IMR-90 (cell line): ENCODE measurements at regions not wholly inside any gene's neighbourhood (a gene's known extent, or its start where the extent isn't known, plus 50 kb on each side); places are given as distances from the start of the nearest gene placed in this dataset.

Experiments
- ATAC-seq: fragments of 200-7000 bp; cut with Tn5 transposase; 2 replicates; pipeline ENCODE4 v1.9.1; 2020; ENCODE audit warnings: low read depth, mild to moderate bottlenecking, moderate library complexity
- BruUV-seq: library from RNA; stranded (reverse); fragments of 400-500 nt; replicated peaks from 2 replicates; lab custom pipeline; 2021; lab: Mats Ljungman, UMichigan
- CTCF ChIA-PET: fragments of 300-600 bp; formaldehyde crosslinking; extraction: SDS; loops from one replicate; lab custom pipeline; 2021; ENCODE audit warnings: antibody characterized with exemption; lab: Yijun Ruan, JAX
- POLR2A ChIA-PET: fragments of 300-600 bp; sonication (Branson Sonifier 250); formaldehyde crosslinking; loops from one replicate; lab custom pipeline; 2022; ENCODE audit warnings: antibody characterized with exemption; ENCODE audit not compliant: unreplicated experiment; lab: Charles Lee
- DNase-seq: peaks from one replicate; pipeline ENCODE4 v3.0.0; 2013
- H2AFZ ChIP-seq: replicated peaks from 2 replicates; pipeline ENCODE3; 2013; ENCODE audit warnings: low read length, mild to moderate bottlenecking; ENCODE audit not compliant: poor library complexity
- H2AK5ac ChIP-seq: 2 replicates; pipeline ENCODE4 v1.6.1; 2013; ENCODE audit warnings: low read depth, low read length, inconsistent platforms
- H2AK9ac ChIP-seq: replicated peaks from 2 replicates; pipeline ENCODE3; 2013; ENCODE audit warnings: mild to moderate bottlenecking, low read depth, low read length, moderate library complexity; ENCODE audit not compliant: poor library complexity
- H2BK120ac ChIP-seq: 2 replicates; pipeline ENCODE4 v1.6.1; 2013; ENCODE audit warnings: low read depth, low read length, inconsistent platforms
- H2BK15ac ChIP-seq: 3 replicates; pipeline ENCODE4 v1.6.1; 2013; ENCODE audit warnings: low read depth, low read length, inconsistent platforms
- H2BK20ac ChIP-seq: 2 replicates; pipeline ENCODE4 v1.6.1; 2013; ENCODE audit warnings: low read depth, mild to moderate bottlenecking, inconsistent platforms, low read length, moderate library complexity
- H2BK5ac ChIP-seq: 2 replicates; pipeline ENCODE4 v1.6.1; 2013; ENCODE audit warnings: mild to moderate bottlenecking, low read depth, low read length, inconsistent platforms; ENCODE audit not compliant: poor library complexity, severe bottlenecking
- H3K14ac ChIP-seq: replicated peaks from 2 replicates; pipeline ENCODE4 v1.6.1; 2013; ENCODE audit warnings: low read depth, low read length, inconsistent platforms
- H3K18ac ChIP-seq: 2 replicates; pipeline ENCODE4 v1.6.1; 2013; ENCODE audit warnings: low read depth, low read length, control low read depth
- H3K23ac ChIP-seq: 2 replicates; pipeline ENCODE4 v1.6.1; 2013; ENCODE audit warnings: low read depth, low read length, inconsistent platforms
- H3K27ac ChIP-seq: 2 replicates; pipeline ENCODE4 v1.5.1; 2013; ENCODE audit warnings: mild to moderate bottlenecking, control low read depth, low read length; ENCODE audit not compliant: insufficient read depth
- H3K27me3 ChIP-seq: 2 replicates; pipeline ENCODE4 v1.6.1; 2013; ENCODE audit warnings: low read length; ENCODE audit not compliant: control insufficient read depth, insufficient read depth
- H3K36me3 ChIP-seq: 2 replicates; pipeline ENCODE4 v1.6.1; 2013; ENCODE audit warnings: low read length, mixed read lengths; ENCODE audit not compliant: control insufficient read depth, insufficient read depth
- H3K4ac ChIP-seq: 2 replicates; pipeline ENCODE4 v1.6.1; 2013; ENCODE audit warnings: low read depth, low read length, inconsistent platforms
- H3K4me1 ChIP-seq: 2 replicates; pipeline ENCODE4 v1.6.1; 2013; ENCODE audit warnings: low read length, mixed read lengths; ENCODE audit not compliant: control insufficient read depth, insufficient read depth
- H3K4me2 ChIP-seq: 2 replicates; pipeline ENCODE4 v1.6.1; 2013; ENCODE audit warnings: low read depth, mild to moderate bottlenecking, control low read depth, low read length, moderate library complexity
- H3K4me3 ChIP-seq: 2 replicates; pipeline ENCODE4 v1.5.1; 2013; ENCODE audit warnings: low read depth, mild to moderate bottlenecking, control low read depth, low read length, moderate library complexity; ENCODE audit not compliant: insufficient read depth
- H3K56ac ChIP-seq: 2 replicates; pipeline ENCODE4 v1.6.1; 2013; ENCODE audit warnings: low read length, inconsistent platforms; ENCODE audit not compliant: insufficient read depth; ENCODE audit errors: extremely low read depth
- H3K79me1 ChIP-seq, 2 experiments: 2 replicates each; pipeline ENCODE4 v1.6.1; 2013; ENCODE audit warnings: low read length in 2 of 2, inconsistent platforms in 1 of 2, low read depth in 1 of 2
- H3K9ac ChIP-seq: 2 replicates; pipeline ENCODE4 v1.6.1; 2013; ENCODE audit warnings: low read depth, low read length, control low read depth
- H3K9me1 ChIP-seq: 2 replicates; pipeline ENCODE4 v1.6.1; 2013; ENCODE audit warnings: low read length, inconsistent platforms; ENCODE audit not compliant: insufficient read depth
- H3K9me3 ChIP-seq: 2 replicates; pipeline ENCODE4 v1.6.1; 2013; ENCODE audit warnings: low read length; ENCODE audit not compliant: control insufficient read depth, insufficient read depth
- H4K20me1 ChIP-seq: 2 replicates; pipeline ENCODE4 v1.6.1; 2013; ENCODE audit warnings: low read length, inconsistent platforms; ENCODE audit not compliant: insufficient read depth
- H4K5ac ChIP-seq: 2 replicates; pipeline ENCODE4 v1.6.1; 2013; ENCODE audit warnings: mild to moderate bottlenecking, low read depth, low read length, control low read depth
- H4K8ac ChIP-seq, 2 experiments: 2 replicates each; pipeline ENCODE4 v1.6.1; 2013; ENCODE audit warnings: low read depth in 2 of 2, low read length in 2 of 2, control low read depth in 1 of 2, inconsistent platforms in 1 of 2
- H4K91ac ChIP-seq: 2 replicates; pipeline ENCODE4 v1.6.1; 2013; ENCODE audit warnings: low read depth, low read length, inconsistent platforms; ENCODE audit not compliant: insufficient read depth
- FOS ChIP-seq: fragments of 150-350 bp; IDR thresholded peaks from 2 replicates; pipeline ENCODE4 v1.6.1; 2016; ENCODE audit warnings: low read depth, low read length
- MAFK ChIP-seq: IDR thresholded peaks from 2 replicates; pipeline ENCODE4 v1.6.1; 2012; ENCODE audit warnings: low read depth, low read length, improper control_type of control experiment
- MAZ ChIP-seq: IDR thresholded peaks from 2 replicates; pipeline ENCODE4 v1.6.1; 2012; ENCODE audit warnings: low read depth, mild to moderate bottlenecking, low read length, improper control_type of control experiment, moderate library complexity, borderline replicate concordance
- MXI1 ChIP-seq: IDR thresholded peaks from 2 replicates; pipeline ENCODE4 v1.6.1; 2012; ENCODE audit warnings: low read depth, mild to moderate bottlenecking, low read length, moderate library complexity, borderline replicate concordance
- POLR2A ChIP-seq: IDR thresholded peaks from 2 replicates; pipeline ENCODE4 v1.6.1; 2012; ENCODE audit warnings: mild to moderate bottlenecking, low read depth, low read length
- RAD21 ChIP-seq: IDR thresholded peaks from 2 replicates; pipeline ENCODE4 v1.6.1; 2012; ENCODE audit warnings: low read length, improper control_type of control experiment
- RCOR1 ChIP-seq: IDR thresholded peaks from 2 replicates; pipeline ENCODE4 v1.6.1; 2012; ENCODE audit warnings: mild to moderate bottlenecking, low read length, improper control_type of control experiment; ENCODE audit not compliant: insufficient replicate concordance
- RFX5 ChIP-seq: IDR thresholded peaks from 2 replicates; pipeline ENCODE4 v1.8.0; 2012; ENCODE audit warnings: low read depth, mild to moderate bottlenecking, low read length, moderate library complexity
- SMC3 ChIP-seq: fragments of 150-350 bp; IDR thresholded peaks from 2 replicates; pipeline ENCODE4 v1.6.1; 2016; ENCODE audit warnings: low read depth, mild to moderate bottlenecking, antibody characterized with exemption, low read length, moderate library complexity
- WGBS, 2 experiments: methylation state at CpG; one replicate each; pipeline versions ENCODE4 v1.1.5 to v1.1.7; 2013; ENCODE audit warnings: missing lambda C conversion rate in 2 of 2; ENCODE audit not compliant: insufficient read length in 1 of 2; ENCODE audit errors: extremely low coverage in 2 of 2; 5-methylcytosine and 5-hydroxymethylcytosine counted together
- dilution Hi-C: fragments of 300-500 bp; cut with HindIII; formaldehyde crosslinking; loops from one replicate; pipeline ENCODE4 v1.14.3; 2018; ENCODE audit warnings: low sequenced_read_pairs; ENCODE audit not compliant: unreplicated experiment
- in situ Hi-C: fragments of 300-500 bp; cut with MboI; formaldehyde crosslinking; loops from 3 replicates; pipeline ENCODE4 v1.14.3; 2019; ENCODE audit warnings: low sequenced_read_pairs, inconsistent platforms, mixed read lengths
- intact Hi-C: fragments of 100-400 bp; cut with micrococcal nuclease; formaldehyde crosslinking; loops from 2 replicates; pipeline ENCODE4 v1.10.0; 2022
- TF ChIP-seq, protein P1 (sequence below): fragments of 150-350 bp; IDR thresholded peaks from 2 replicates; pipeline ENCODE4 v1.6.1; 2017; ENCODE audit warnings: mild to moderate bottlenecking, antibody characterized with exemption, low read length, low read depth
- TF ChIP-seq, protein P2 (sequence below): conservative IDR thresholded peaks from 2 replicates; pipeline ENCODE4 v1.5.1; 2012; ENCODE audit warnings: mild to moderate bottlenecking, low read depth, low read length, improper control_type of control experiment

GRCh38 chr13:107118506-107118905 is 550.6 kb upstream of the ARGLU1 start:
- Histone ChIP-seq H3K27me3 (no peaks in the 10 kb centered on the region), H2BK5ac (no peak overlapping the region), H3K9me1 (no peaks in the 10 kb centered on the region; the same call in 1 of the 2 replicates), H2BK15ac (no peak overlapping the region), H4K5ac (no peak overlapping the region), H3K4ac (no peak overlapping the region), H3K14ac (no peak overlapping the region), H3K36me3 (no peaks in the 10 kb centered on the region), H3K27ac (no peak overlapping the region), H3K9ac (no peak overlapping the region), H3K4me1 (peaks cover 4% of the 10 kb centered on the region), H2BK20ac (no peak overlapping the region), H3K23ac (no peak overlapping the region), H3K4me3 (no peak overlapping the region), H3K79me1 (no peaks in the 10 kb centered on the region), H3K4me2 (no peak overlapping the region), H3K9me3 (no peaks in the 10 kb centered on the region), H4K91ac (no peak overlapping the region), H3K18ac (no peak overlapping the region), H2AK5ac (no peak overlapping the region), H3K56ac (no peak overlapping the region), H2AFZ (no peak overlapping the region), H4K20me1 (no peaks in the 10 kb centered on the region), H2AK9ac (no peak overlapping the region), H4K8ac (no peak overlapping the region), H2BK120ac (no peak overlapping the region)
- TF ChIP-seq, protein P1, sequence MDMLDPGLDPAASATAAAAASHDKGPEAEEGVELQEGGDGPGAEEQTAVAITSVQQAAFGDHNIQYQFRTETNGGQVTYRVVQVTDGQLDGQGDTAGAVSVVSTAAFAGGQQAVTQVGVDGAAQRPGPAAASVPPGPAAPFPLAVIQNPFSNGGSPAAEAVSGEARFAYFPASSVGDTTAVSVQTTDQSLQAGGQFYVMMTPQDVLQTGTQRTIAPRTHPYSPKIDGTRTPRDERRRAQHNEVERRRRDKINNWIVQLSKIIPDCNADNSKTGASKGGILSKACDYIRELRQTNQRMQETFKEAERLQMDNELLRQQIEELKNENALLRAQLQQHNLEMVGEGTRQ = no peak
- no peak for TF ChIP-seq FOS
- no peak for TF ChIP-seq SMC3
- no peak for TF ChIP-seq POLR2A
- no peak for TF ChIP-seq RFX5
- no peak for TF ChIP-seq MAZ
- no peak for TF ChIP-seq MXI1
- TF ChIP-seq RCOR1 = no peak
- TF ChIP-seq, protein P2, sequence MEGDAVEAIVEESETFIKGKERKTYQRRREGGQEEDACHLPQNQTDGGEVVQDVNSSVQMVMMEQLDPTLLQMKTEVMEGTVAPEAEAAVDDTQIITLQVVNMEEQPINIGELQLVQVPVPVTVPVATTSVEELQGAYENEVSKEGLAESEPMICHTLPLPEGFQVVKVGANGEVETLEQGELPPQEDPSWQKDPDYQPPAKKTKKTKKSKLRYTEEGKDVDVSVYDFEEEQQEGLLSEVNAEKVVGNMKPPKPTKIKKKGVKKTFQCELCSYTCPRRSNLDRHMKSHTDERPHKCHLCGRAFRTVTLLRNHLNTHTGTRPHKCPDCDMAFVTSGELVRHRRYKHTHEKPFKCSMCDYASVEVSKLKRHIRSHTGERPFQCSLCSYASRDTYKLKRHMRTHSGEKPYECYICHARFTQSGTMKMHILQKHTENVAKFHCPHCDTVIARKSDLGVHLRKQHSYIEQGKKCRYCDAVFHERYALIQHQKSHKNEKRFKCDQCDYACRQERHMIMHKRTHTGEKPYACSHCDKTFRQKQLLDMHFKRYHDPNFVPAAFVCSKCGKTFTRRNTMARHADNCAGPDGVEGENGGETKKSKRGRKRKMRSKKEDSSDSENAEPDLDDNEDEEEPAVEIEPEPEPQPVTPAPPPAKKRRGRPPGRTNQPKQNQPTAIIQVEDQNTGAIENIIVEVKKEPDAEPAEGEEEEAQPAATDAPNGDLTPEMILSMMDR = no peak
- TF ChIP-seq RAD21 = no peak
- no peak for TF ChIP-seq MAFK
- BruUV-seq = no TSS peak
- ATAC-seq = no peak
- in situ Hi-C loops = loop anchor here (25.0 kb wide), 1 partner anchor 206 kb away; no protein-coding TSS in a partner anchor
- CTCF ChIA-PET = no interaction called here
- intact Hi-C loops = no loop called here
- dilution Hi-C loops = no loop called here
- POLR2A ChIA-PET = interaction anchor here (0.5 kb wide), 1 partner anchor 207 kb away, joined by 3 read pairs; no protein-coding TSS in a partner anchor
- DNase-seq = no peak
- no CpG with 5 or more reads among the region's 5 CpGs for WGBS, 2 experiments
